Gastroesophageal sphincter (tissue), 3 donors: ENCODE measurements at regions not wholly inside any gene's neighbourhood (a gene's known extent, or its start where the extent isn't known, plus 50 kb on each side); places are given as distances from the start of the nearest gene placed in this dataset.

Source experiments
- EP300 ChIP-seq: sonication (generic); formaldehyde crosslinking; IDR thresholded peaks from one replicate; pipeline ENCODE4 v1.6.1; 2017; ENCODE audit warnings: antibody characterized with exemption, mild to moderate bottlenecking
- POLR2A ChIP-seq, 2 donors: fragments of 450-650 bp; IDR thresholded peaks; one replicate each; pipeline ENCODE4 v1.6.1; 2017; ENCODE audit warnings: antibody characterized with exemption in 2 of 2, mild to moderate bottlenecking in 2 of 2, moderate library complexity in 1 of 2
- TF ChIP-seq, protein P1 (sequence below), 4 experiments: fragments of 200-600 bp in 2 of 4; fragments of 450-650 bp in 2 of 4; sonication (generic) in 1 of 4; IDR thresholded peaks; one replicate each; pipeline ENCODE4 v1.5.1; 2017 to 2019; ENCODE audit warnings: antibody characterized with exemption in 4 of 4, mild to moderate bottlenecking in 2 of 4, moderate library complexity in 2 of 4

DNA sequence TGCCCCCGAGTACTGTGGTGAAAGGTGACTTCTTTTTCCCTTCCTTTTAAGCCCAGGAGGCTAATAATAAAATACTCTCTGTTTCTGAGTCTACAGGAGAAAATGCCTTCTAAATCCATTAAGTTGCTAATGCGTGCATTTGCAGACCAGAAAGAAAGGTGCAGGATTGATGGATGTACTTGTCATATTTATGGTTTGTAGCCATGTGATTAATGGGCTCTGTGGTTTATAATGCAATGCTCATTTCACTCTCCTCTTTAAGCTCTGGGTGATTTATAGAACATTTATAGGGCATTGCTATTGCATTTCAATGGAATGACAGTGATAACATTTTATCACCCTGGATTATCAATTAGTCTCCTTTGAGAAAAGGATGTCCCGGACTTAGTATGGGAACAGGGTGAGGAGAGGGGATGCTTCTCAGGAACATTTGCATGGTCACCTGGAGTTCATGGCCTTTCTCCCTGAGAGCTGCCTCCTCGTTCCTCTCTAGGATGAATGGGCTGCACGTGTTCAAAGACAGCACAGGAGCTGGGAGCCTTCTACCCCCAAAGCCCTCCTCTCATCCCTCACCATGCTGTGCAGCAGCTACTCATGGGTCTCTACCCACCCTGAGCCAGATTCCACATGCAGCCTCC lies 82.8 kb upstream of the HMGXB4 start:
- TF ChIP-seq, protein P1, sequence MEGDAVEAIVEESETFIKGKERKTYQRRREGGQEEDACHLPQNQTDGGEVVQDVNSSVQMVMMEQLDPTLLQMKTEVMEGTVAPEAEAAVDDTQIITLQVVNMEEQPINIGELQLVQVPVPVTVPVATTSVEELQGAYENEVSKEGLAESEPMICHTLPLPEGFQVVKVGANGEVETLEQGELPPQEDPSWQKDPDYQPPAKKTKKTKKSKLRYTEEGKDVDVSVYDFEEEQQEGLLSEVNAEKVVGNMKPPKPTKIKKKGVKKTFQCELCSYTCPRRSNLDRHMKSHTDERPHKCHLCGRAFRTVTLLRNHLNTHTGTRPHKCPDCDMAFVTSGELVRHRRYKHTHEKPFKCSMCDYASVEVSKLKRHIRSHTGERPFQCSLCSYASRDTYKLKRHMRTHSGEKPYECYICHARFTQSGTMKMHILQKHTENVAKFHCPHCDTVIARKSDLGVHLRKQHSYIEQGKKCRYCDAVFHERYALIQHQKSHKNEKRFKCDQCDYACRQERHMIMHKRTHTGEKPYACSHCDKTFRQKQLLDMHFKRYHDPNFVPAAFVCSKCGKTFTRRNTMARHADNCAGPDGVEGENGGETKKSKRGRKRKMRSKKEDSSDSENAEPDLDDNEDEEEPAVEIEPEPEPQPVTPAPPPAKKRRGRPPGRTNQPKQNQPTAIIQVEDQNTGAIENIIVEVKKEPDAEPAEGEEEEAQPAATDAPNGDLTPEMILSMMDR (IDR thresholded peaks at IDR 0.05) = no peak
- TF ChIP-seq EP300 = no peak
- TF ChIP-seq POLR2A (IDR thresholded peaks at IDR 0.05) = no peak
